ENCODE measurements at regions not wholly inside any gene's neighbourhood (a gene's known extent, or its start where the extent isn't known, plus 50 kb on each side); places are given as distances from the start of the nearest gene placed in this dataset.

DNA sequence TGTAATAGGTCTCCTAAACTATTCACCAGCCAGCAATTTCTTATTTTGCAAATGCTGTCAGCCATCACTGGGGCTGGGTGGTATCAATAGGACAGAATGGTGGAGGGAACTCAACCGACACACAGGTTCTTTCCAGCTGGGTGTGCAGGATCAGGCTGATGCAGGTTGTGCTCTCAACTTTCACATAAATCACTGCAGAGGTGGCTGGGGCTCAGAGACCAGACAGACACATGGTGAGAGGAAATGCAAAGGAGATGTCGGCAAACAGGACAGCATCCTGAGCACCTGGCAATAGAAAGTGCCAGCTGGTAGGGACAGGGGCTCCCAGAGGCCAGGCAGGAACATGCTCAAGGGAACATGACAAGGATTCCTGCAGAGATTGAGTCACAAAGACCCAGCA lies 254.9 kb downstream of the SOD2 start:
- intact Hi-C loops (cut with micrococcal nuclease), result no loop called here
- TF ChIP-seq CTCF (IDR thresholded peaks at IDR 0.05), result no peak
- H3K4me2 ChIP-seq (replicated peaks; ENCODE audit: extremely low read depth, low read length, poor library complexity, severe bottlenecking), result no peak overlapping the region
- H3K27me3 ChIP-seq (ENCODE audit: control insufficient read depth in 2 of 2, insufficient read depth in 2 of 2, low read length in 2 of 2), result peaks cover 0 to 2% of the 10 kb centered on the region in 2 donors
- no peaks in the 10 kb centered on the region for H3K36me3 ChIP-seq (replicated peaks in 1 of 2; ENCODE audit: control insufficient read depth in 1 of 2, insufficient read depth in 2 of 2, low read length in 2 of 2)
- no peak overlapping the region for H3K27ac ChIP-seq (ENCODE audit: low read depth in 1 of 2, low read length in 2 of 2)
- H3K4me1 ChIP-seq (ENCODE audit: control insufficient read depth in 1 of 2, insufficient read depth in 2 of 2, low read length in 2 of 2), result no peaks in the 10 kb centered on the region
- H3K4me1 Mint-ChIP-seq, result no peaks in the 10 kb centered on the region
- no peaks in the 10 kb centered on the region for H3K36me3 Mint-ChIP-seq
- H3K27me3 Mint-ChIP-seq (ENCODE audit: low read depth in 3 of 3), result peaks cover 1 to 4% (median 3%) of the 10 kb centered on the region in 3 donors
- peak overlapping the region in 1 of 7 donors; percentile 31 for H3K27ac Mint-ChIP-seq
- no peak for DNase-seq
- H3K79me2 ChIP-seq (ENCODE audit: insufficient read depth, low read length), result no peaks in the 10 kb centered on the region
- H3K4me3 ChIP-seq (replicated peaks in 1 of 3; ENCODE audit: low read depth in 2 of 3, low read length in 3 of 3), result no peak overlapping the region
- H3K4me3 Mint-ChIP-seq, result no peak overlapping the region
- peaks cover 17 to 25% of the 10 kb centered on the region in 2 donors for H3K9me3 ChIP-seq (replicated peaks in 1 of 2; ENCODE audit: control insufficient read depth in 1 of 2, insufficient read depth in 1 of 2, low read length in 2 of 2)
- no peak overlapping the region for H3K9ac ChIP-seq (ENCODE audit: insufficient read depth, low read length, poor library complexity, severe bottlenecking)
- H2AFZ ChIP-seq (ENCODE audit: insufficient read depth, low read depth, low read length, poor library complexity, severe bottlenecking), result no peak overlapping the region
- WGBS (ENCODE audit: insufficient coverage), result 80% methylated on average over 1 of the region's 2 CpGs
- H4K20me1 ChIP-seq (ENCODE audit: insufficient read depth, low read length), result no peaks in the 10 kb centered on the region
- peaks cover 7 to 17% (median 15%) of the 10 kb centered on the region in 7 donors for H3K9me3 Mint-ChIP-seq

- H3K4me3 Mint-ChIP-seq, result no peak overlapping the region
- Histone ChIP-seq H3K9ac (ENCODE audit: insufficient read depth, low read length, poor library complexity, severe bottlenecking) (no peak overlapping the region), H3K79me2 (ENCODE audit: insufficient read depth, low read length) (no peaks in the 10 kb centered on the region), H3K9me3 (replicated peaks in 1 of 2; ENCODE audit: control insufficient read depth in 1 of 2, insufficient read depth in 1 of 2, low read length in 2 of 2) (peaks cover 24 to 31% of the 10 kb centered on the region in 2 donors), H3K27ac (ENCODE audit: low read depth in 1 of 2, low read length in 2 of 2) (no peak overlapping the region), H2AFZ (ENCODE audit: insufficient read depth, low read depth, low read length, poor library complexity, severe bottlenecking) (no peak overlapping the region), H3K27me3 (ENCODE audit: control insufficient read depth in 2 of 2, insufficient read depth in 2 of 2, low read length in 2 of 2) (no peaks in the 10 kb centered on the region), H3K4me3 (replicated peaks in 1 of 3; ENCODE audit: low read depth in 2 of 3, low read length in 3 of 3) (no peak overlapping the region), H3K36me3 (replicated peaks in 1 of 2; ENCODE audit: control insufficient read depth in 1 of 2, insufficient read depth in 2 of 2, low read length in 2 of 2) (no peaks in the 10 kb centered on the region), H3K4me1 (ENCODE audit: control insufficient read depth in 1 of 2, insufficient read depth in 2 of 2, low read length in 2 of 2) (no peaks in the 10 kb centered on the region), H3K4me2 (replicated peaks; ENCODE audit: extremely low read depth, low read length, poor library complexity, severe bottlenecking) (no peak overlapping the region), H4K20me1 (ENCODE audit: insufficient read depth, low read length) (no peaks in the 10 kb centered on the region)
- TF ChIP-seq CTCF (IDR thresholded peaks at IDR 0.05), result no peak
- DNase-seq, result no peak
- peaks cover 1 to 2% (median 1%) of the 10 kb centered on the region in 3 donors for H3K27me3 Mint-ChIP-seq (ENCODE audit: low read depth in 3 of 3)
- 100% methylated on average over 3 of the region's 6 CpGs for WGBS (ENCODE audit: insufficient coverage)
- H3K27ac Mint-ChIP-seq, result no peak overlapping the region
- peaks cover 9 to 24% (median 21%) of the 10 kb centered on the region in 7 donors for H3K9me3 Mint-ChIP-seq
- intact Hi-C loops (cut with micrococcal nuclease), result no loop called here
- no peaks in the 10 kb centered on the region for H3K4me1 Mint-ChIP-seq
- no peaks in the 10 kb centered on the region for H3K36me3 Mint-ChIP-seq
Measured at GRCh38 chr6:159436581-159436980, 256.5 kb downstream of the SOD2 start.

All from CD14-positive monocyte (primary cell).